IMR-90 (cell line): ENCODE measurements at regions not wholly inside any gene's neighbourhood (a gene's known extent, or its start where the extent isn't known, plus 50 kb on each side); places are given as distances from the start of the nearest gene placed in this dataset.
"Not testable (repeated sequence)": the region's sequence is repeated elsewhere in the genome, so short reads cannot be mapped to it uniquely, and the experiment has no call there.

Experiments used
- BHLHE40 ChIP-seq: fragments of 150-350 bp; IDR thresholded peaks from 2 replicates; pipeline ENCODE4 v1.6.1; 2016; ENCODE audit warnings: mild to moderate bottlenecking, low read depth, low read length
- CEBPB ChIP-seq: IDR thresholded peaks from 2 replicates; pipeline ENCODE4 v1.6.1; 2012; ENCODE audit warnings: low read depth, low read length, improper control_type of control experiment
- CTCF ChIP-seq: conservative IDR thresholded peaks from 2 replicates; pipeline ENCODE4 v1.5.1; 2012; ENCODE audit warnings: mild to moderate bottlenecking, low read depth, low read length, improper control_type of control experiment
- FOS ChIP-seq: fragments of 150-350 bp; IDR thresholded peaks from 2 replicates; pipeline ENCODE4 v1.6.1; 2016; ENCODE audit warnings: low read depth, low read length
- MAFK ChIP-seq: IDR thresholded peaks from 2 replicates; pipeline ENCODE4 v1.6.1; 2012; ENCODE audit warnings: low read depth, low read length, improper control_type of control experiment
- MAZ ChIP-seq: IDR thresholded peaks from 2 replicates; pipeline ENCODE4 v1.6.1; 2012; ENCODE audit warnings: low read depth, mild to moderate bottlenecking, low read length, improper control_type of control experiment, moderate library complexity, borderline replicate concordance
- NFE2L2 ChIP-seq: fragments of 150-350 bp; IDR thresholded peaks from 2 replicates; pipeline ENCODE4 v1.6.1; 2016; ENCODE audit warnings: low read depth, mild to moderate bottlenecking, low read length
- POLR2A ChIP-seq: IDR thresholded peaks from 2 replicates; pipeline ENCODE4 v1.6.1; 2012; ENCODE audit warnings: mild to moderate bottlenecking, low read depth, low read length
- RAD21 ChIP-seq: IDR thresholded peaks from 2 replicates; pipeline ENCODE4 v1.6.1; 2012; ENCODE audit warnings: low read length, improper control_type of control experiment
- RCOR1 ChIP-seq: IDR thresholded peaks from 2 replicates; pipeline ENCODE4 v1.6.1; 2012; ENCODE audit warnings: mild to moderate bottlenecking, low read length, improper control_type of control experiment; ENCODE audit not compliant: insufficient replicate concordance
- RFX5 ChIP-seq: IDR thresholded peaks from 2 replicates; pipeline ENCODE4 v1.8.0; 2012; ENCODE audit warnings: low read depth, mild to moderate bottlenecking, low read length, moderate library complexity
- SMC3 ChIP-seq: fragments of 150-350 bp; IDR thresholded peaks from 2 replicates; pipeline ENCODE4 v1.6.1; 2016; ENCODE audit warnings: low read depth, mild to moderate bottlenecking, antibody characterized with exemption, low read length, moderate library complexity
- TF ChIP-seq, protein P1 (sequence below): fragments of 150-350 bp; IDR thresholded peaks from 2 replicates; pipeline ENCODE4 v1.6.1; 2017; ENCODE audit warnings: mild to moderate bottlenecking, antibody characterized with exemption, low read length, low read depth
- TF ChIP-seq, protein P2 (sequence below): fragments of 150-350 bp; IDR thresholded peaks from 2 replicates; pipeline ENCODE4 v1.6.1; 2016; ENCODE audit warnings: low read depth, mild to moderate bottlenecking, low read length, moderate library complexity, borderline replicate concordance

GRCh38 chr13:44727591-44727990 is 151.5 kb upstream of the TSC22D1 start:
- TF ChIP-seq POLR2A, CTCF, CEBPB, NFE2L2, RCOR1, SMC3, FOS, MAFK, BHLHE40, RFX5, MAZ, RAD21: not testable (repeated sequence)
- TF ChIP-seq, protein P1, sequence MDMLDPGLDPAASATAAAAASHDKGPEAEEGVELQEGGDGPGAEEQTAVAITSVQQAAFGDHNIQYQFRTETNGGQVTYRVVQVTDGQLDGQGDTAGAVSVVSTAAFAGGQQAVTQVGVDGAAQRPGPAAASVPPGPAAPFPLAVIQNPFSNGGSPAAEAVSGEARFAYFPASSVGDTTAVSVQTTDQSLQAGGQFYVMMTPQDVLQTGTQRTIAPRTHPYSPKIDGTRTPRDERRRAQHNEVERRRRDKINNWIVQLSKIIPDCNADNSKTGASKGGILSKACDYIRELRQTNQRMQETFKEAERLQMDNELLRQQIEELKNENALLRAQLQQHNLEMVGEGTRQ, result not testable (repeated sequence)
- TF ChIP-seq, protein P2, sequence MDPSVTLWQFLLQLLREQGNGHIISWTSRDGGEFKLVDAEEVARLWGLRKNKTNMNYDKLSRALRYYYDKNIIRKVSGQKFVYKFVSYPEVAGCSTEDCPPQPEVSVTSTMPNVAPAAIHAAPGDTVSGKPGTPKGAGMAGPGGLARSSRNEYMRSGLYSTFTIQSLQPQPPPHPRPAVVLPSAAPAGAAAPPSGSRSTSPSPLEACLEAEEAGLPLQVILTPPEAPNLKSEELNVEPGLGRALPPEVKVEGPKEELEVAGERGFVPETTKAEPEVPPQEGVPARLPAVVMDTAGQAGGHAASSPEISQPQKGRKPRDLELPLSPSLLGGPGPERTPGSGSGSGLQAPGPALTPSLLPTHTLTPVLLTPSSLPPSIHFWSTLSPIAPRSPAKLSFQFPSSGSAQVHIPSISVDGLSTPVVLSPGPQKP, result not testable (repeated sequence)
